ENCODE measurements at regions not wholly inside any gene's neighbourhood (a gene's known extent, or its start where the extent isn't known, plus 50 kb on each side); places are given as distances from the start of the nearest gene placed in this dataset.

GRCh38 chr16:86082418-86083030, 183.6 kb downstream of the IRF8 start:
- Mint-ChIP-seq H3K36me3 (ENCODE audit: low read depth, unreplicated experiment) (no peaks in the 10 kb centered on the region), H3K27ac (ENCODE audit: unreplicated experiment) (no peak overlapping the region), H3K4me1 (ENCODE audit: low read depth, unreplicated experiment) (no peaks in the 10 kb centered on the region), H3K27me3 (ENCODE audit: low read depth, unreplicated experiment) (peaks cover 63% of the 10 kb centered on the region), H3K4me3 (ENCODE audit: unreplicated experiment) (no peak overlapping the region), H3K9me3 (ENCODE audit: unreplicated experiment) (peaks cover 4% of the 10 kb centered on the region)
- Histone ChIP-seq H3K36me3 (ENCODE audit: insufficient read depth, low read length) (no peaks in the 10 kb centered on the region), H3K27me3 (ENCODE audit: insufficient read depth, low read length) (no peaks in the 10 kb centered on the region), H3K4me3 (ENCODE audit: insufficient read depth, low read depth, low read length) (no peak overlapping the region), H3K27ac (ENCODE audit: low read depth, low read length) (no peak overlapping the region), H4K20me1 (ENCODE audit: insufficient read depth, low read length) (no peaks in the 10 kb centered on the region), H3K9me3 (ENCODE audit: insufficient read depth, low read depth, low read length) (no peaks in the 10 kb centered on the region), H3K79me2 (ENCODE audit: insufficient read depth, low read length) (no peaks in the 10 kb centered on the region), H3K9ac (ENCODE audit: low read length) (no peak overlapping the region), H3K4me1 (ENCODE audit: insufficient read depth, low read length) (no peaks in the 10 kb centered on the region), H3K4me2 (ENCODE audit: low read length) (no peak overlapping the region), H2AFZ (ENCODE audit: low read depth, low read length) (no peak overlapping the region)
- no peak for TF ChIP-seq CTCF (IDR thresholded peaks at IDR 0.05; ENCODE audit: insufficient read depth, low read depth, low read length)
- TF ChIP-seq EZH2 (IDR thresholded peaks at IDR 0.05; ENCODE audit: insufficient read depth, low read length) = no peak
- no peak for DNase-seq (ENCODE audit: low read depth)
- FAIRE-seq = no peak

- Histone ChIP-seq H3K27me3 (ENCODE audit: insufficient read depth, low read length) (no peaks in the 10 kb centered on the region), H3K27ac (ENCODE audit: low read depth, low read length) (no peak overlapping the region), H2AFZ (ENCODE audit: low read depth, low read length) (no peak overlapping the region), H3K79me2 (ENCODE audit: insufficient read depth, low read length) (no peaks in the 10 kb centered on the region), H3K9ac (ENCODE audit: low read length) (no peak overlapping the region), H3K9me3 (ENCODE audit: insufficient read depth, low read depth, low read length) (no peaks in the 10 kb centered on the region), H3K4me3 (ENCODE audit: insufficient read depth, low read depth, low read length) (no peak overlapping the region), H3K36me3 (ENCODE audit: insufficient read depth, low read length) (no peaks in the 10 kb centered on the region), H3K4me1 (ENCODE audit: insufficient read depth, low read length) (no peaks in the 10 kb centered on the region), H4K20me1 (ENCODE audit: insufficient read depth, low read length) (no peaks in the 10 kb centered on the region), H3K4me2 (ENCODE audit: low read length) (no peak overlapping the region)
- Mint-ChIP-seq H3K27ac (ENCODE audit: unreplicated experiment) (no peak overlapping the region), H3K4me3 (ENCODE audit: unreplicated experiment) (no peak overlapping the region), H3K36me3 (ENCODE audit: low read depth, unreplicated experiment) (no peaks in the 10 kb centered on the region), H3K27me3 (ENCODE audit: low read depth, unreplicated experiment) (peaks cover 57% of the 10 kb centered on the region), H3K9me3 (ENCODE audit: unreplicated experiment) (peaks cover under 1% of the 10 kb centered on the region), H3K4me1 (ENCODE audit: low read depth, unreplicated experiment) (no peaks in the 10 kb centered on the region)
- no peak for FAIRE-seq
- DNase-seq (ENCODE audit: low read depth) = no peak
- no peak for TF ChIP-seq EZH2 (IDR thresholded peaks at IDR 0.05; ENCODE audit: insufficient read depth, low read length)
- TF ChIP-seq CTCF (IDR thresholded peaks at IDR 0.05; ENCODE audit: insufficient read depth, low read depth, low read length) = no peak
Observed at GRCh38 chr16:86083382-86084002, 184.5 kb downstream of the IRF8 start.

- H3K4me1 Mint-ChIP-seq (ENCODE audit: low read depth, unreplicated experiment) = no peaks in the 10 kb centered on the region
- H3K36me3 Mint-ChIP-seq (ENCODE audit: low read depth, unreplicated experiment) = no peaks in the 10 kb centered on the region
- no peak overlapping the region for H3K4me3 Mint-ChIP-seq (ENCODE audit: unreplicated experiment)
- TF ChIP-seq EZH2 (IDR thresholded peaks at IDR 0.05; ENCODE audit: insufficient read depth, low read length) (no peak), CTCF (IDR thresholded peaks at IDR 0.05; ENCODE audit: insufficient read depth, low read depth, low read length) (no peak)
- Histone ChIP-seq H3K9ac (ENCODE audit: low read length) (no peak overlapping the region), H3K9me3 (ENCODE audit: insufficient read depth, low read depth, low read length) (no peaks in the 10 kb centered on the region), H4K20me1 (ENCODE audit: insufficient read depth, low read length) (no peaks in the 10 kb centered on the region), H3K27ac (ENCODE audit: low read depth, low read length) (no peak overlapping the region), H3K4me3 (ENCODE audit: insufficient read depth, low read depth, low read length) (no peak overlapping the region), H3K27me3 (ENCODE audit: insufficient read depth, low read length) (no peaks in the 10 kb centered on the region), H3K79me2 (ENCODE audit: insufficient read depth, low read length) (no peaks in the 10 kb centered on the region), H3K4me2 (ENCODE audit: low read length) (no peak overlapping the region), H3K4me1 (ENCODE audit: insufficient read depth, low read length) (no peaks in the 10 kb centered on the region), H2AFZ (ENCODE audit: low read depth, low read length) (no peak overlapping the region), H3K36me3 (ENCODE audit: insufficient read depth, low read length) (no peaks in the 10 kb centered on the region)
- no peaks in the 10 kb centered on the region for H3K9me3 Mint-ChIP-seq (ENCODE audit: unreplicated experiment)
- FAIRE-seq (no peak), DNase-seq (ENCODE audit: low read depth) (no peak)
- peaks cover 50% of the 10 kb centered on the region for H3K27me3 Mint-ChIP-seq (ENCODE audit: low read depth, unreplicated experiment)
- H3K27ac Mint-ChIP-seq (ENCODE audit: unreplicated experiment) = no peak overlapping the region
Observed at GRCh38 chr16:86085161-86085611, 186.2 kb downstream of the IRF8 start.

Data from astrocyte (in vitro differentiated cells and primary cell).